ENCODE measurements at regions not wholly inside any gene's neighbourhood (a gene's known extent, or its start where the extent isn't known, plus 50 kb on each side); places are given as distances from the start of the nearest gene placed in this dataset.

GRCh38 chr3:147756476-147756875, 347.3 kb downstream of the ZIC1 start:
- no peak for TF ChIP-seq LEF1 (IDR thresholded peaks at IDR 0.05; ENCODE audit: borderline replicate concordance)
- no peak for TF ChIP-seq FOXM1 (IDR thresholded peaks at IDR 0.05; ENCODE audit: borderline replicate concordance)
- no peak for TF ChIP-seq PKNOX1 (IDR thresholded peaks at IDR 0.05)
- no peak for TF ChIP-seq CTBP1 (IDR thresholded peaks at IDR 0.05; ENCODE audit: borderline replicate concordance)
- TF ChIP-seq SUZ12 (IDR thresholded peaks at IDR 0.05), result no peak
- no peak for TF ChIP-seq BHLHE40 (IDR thresholded peaks at IDR 0.05; ENCODE audit: borderline replicate concordance)
- TF ChIP-seq ZNF384 (IDR thresholded peaks at IDR 0.05), result no peak
- TF ChIP-seq FOXK2 (IDR thresholded peaks at IDR 0.05), result no peak
- TF ChIP-seq SP1 (IDR thresholded peaks at IDR 0.05), result no peak
- no peak for TF ChIP-seq FOXA1 (IDR thresholded peaks at IDR 0.05)
- no peak for TF ChIP-seq TARDBP (IDR thresholded peaks at IDR 0.05)
- no peak for TF ChIP-seq L3MBTL2 (conservative IDR thresholded peaks at IDR 0.05)

Data from HEK293T (cell line).